GM11168 (cell line): ENCODE measurements at regions not wholly inside any gene's neighbourhood (a gene's known extent, or its start where the extent isn't known, plus 50 kb on each side); places are given as distances from the start of the nearest gene placed in this dataset.
"Not testable (repeated sequence)": the region's sequence is repeated elsewhere in the genome, so short reads cannot be mapped to it uniquely, and the experiment has no call there.

ENCODE experiments used
- in situ Hi-C: fragments of 300-500 bp; cut with MboI; formaldehyde crosslinking; loops from one replicate; pipeline ENCODE4 v1.12.0; 2022; ENCODE audit warnings: low sequenced_read_pairs; ENCODE audit not compliant: unreplicated experiment

- in situ Hi-C loops = not testable (repeated sequence)
These were observed 108.5 kb upstream of the SCAF8 start for GRCh38 chr6:154624727-154625126.

DNA sequence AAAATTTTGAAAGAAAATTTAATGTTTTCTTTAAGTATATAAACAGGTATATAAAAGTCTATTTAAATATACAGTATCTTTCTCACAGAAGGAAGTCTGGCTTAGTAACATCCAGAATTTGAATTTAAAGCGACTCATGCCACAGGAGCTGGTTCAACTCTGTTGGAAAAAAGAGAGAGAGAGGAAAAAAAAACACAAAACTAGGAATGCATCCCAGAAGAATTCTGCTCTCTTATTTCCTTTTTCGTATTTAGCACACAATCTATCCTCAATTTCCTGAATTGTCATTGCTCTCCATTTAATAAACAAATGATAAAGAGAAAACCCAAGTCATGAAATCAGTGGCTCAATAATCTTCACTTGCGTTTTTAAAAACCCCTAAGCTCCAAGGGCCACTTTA lies 107.5 kb upstream of the SCAF8 start:
- in situ Hi-C loops = no loop called here

- in situ Hi-C loops = no loop called here
These were observed 104.1 kb upstream of the SCAF8 start for GRCh38 chr6:154629127-154629526.

DNA sequence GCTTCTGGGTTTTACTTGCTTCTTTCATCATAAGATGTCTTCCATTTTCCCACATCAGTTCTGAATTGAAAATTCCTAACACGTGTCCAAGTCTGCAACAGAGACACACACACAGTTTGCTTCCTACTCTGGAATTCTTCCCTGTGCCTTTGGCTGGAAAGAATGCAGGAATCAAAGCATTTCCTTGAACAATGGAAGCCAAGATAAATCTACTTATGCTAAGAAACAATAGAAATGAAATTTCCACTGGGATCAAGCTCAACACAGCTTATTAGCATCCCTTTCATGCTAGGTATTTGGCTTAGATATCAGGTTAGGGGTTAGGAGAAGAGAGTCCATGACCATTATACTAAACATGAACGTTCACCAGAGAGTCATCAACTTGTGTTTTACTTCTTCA lies 101.1 kb upstream of the SCAF8 start:
- in situ Hi-C loops = no loop called here

GRCh38 chr6:154637392-154637791 lies 95.8 kb upstream of the SCAF8 start:
- in situ Hi-C loops = no loop called here

- in situ Hi-C loops = no loop called here
These were observed 94.8 kb upstream of the SCAF8 start for GRCh38 chr6:154638369-154638768.

GRCh38 chr6:154639196-154639595 lies 94.0 kb upstream of the SCAF8 start:
- in situ Hi-C loops = not testable (repeated sequence)

DNA sequence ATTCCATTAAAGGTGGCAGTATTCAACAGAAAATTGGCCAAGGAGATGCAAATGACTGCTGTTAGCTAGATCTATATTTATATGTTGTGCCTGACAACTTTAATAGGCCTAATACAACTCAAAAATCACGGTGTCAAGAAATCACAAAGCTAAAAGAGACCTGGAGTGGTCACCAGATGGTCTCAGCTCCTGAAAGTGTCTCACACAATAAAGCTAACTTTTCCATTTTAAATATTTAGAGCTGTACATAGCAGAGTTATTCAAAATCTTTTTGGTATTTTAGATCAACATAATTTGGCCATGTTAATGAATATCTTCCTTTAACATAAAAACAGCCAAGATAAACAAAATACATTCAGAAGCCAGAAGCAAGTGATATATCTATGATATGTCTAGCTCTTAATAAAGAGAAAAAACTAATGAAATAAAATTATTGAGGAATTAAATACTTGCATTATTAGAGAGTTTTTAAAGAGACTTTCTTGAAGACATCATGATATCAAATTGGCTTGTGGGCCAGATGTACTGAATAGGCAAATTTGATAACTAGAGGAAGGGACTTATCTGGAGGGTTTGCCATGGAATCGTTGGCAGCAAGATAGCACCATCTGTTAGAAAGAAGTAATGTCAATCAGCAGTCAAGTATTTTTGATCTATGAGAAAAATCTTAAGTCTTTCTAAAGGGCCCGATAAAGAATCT lies 84.9 kb upstream of the SCAF8 start:
- in situ Hi-C loops = no loop called here

DNA sequence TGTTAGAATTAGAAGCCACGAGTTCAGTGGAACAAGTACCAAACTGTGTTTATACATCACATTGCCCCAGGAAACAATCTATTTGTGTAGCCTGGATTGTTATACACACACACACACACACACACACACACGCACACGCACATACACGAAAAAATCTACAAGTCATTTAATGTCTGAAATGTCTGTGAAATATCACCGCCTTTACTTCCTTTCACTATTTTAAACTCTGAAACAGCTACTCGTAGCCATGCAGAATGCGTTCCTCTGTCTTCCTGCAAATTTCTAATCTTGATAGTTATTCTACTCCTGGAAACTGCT lies 84.4 kb upstream of the SCAF8 start:
- in situ Hi-C loops = no loop called here

DNA sequence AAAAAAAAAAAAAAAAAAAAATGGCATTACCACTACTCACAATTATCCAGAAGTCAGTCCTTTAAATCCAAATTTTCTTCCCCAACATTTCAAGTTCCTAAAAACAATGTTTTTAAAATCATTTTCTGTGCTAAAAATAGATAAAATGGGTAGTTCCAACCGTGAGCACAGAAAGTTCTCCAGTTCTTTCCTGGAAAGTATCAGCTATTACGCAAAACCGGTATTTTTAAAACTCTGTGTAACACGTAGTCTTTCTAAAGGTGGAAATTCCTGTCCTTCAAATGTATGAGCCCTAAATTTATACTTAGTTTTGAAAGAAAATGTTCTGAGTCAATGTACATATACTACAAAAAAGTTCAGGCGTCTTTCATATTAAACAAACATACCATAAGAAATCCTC lies 83.5 kb upstream of the SCAF8 start:
- in situ Hi-C loops = no loop called here

- in situ Hi-C loops = no loop called here
These were observed 82.9 kb upstream of the SCAF8 start for GRCh38 chr6:154650351-154650750.

DNA sequence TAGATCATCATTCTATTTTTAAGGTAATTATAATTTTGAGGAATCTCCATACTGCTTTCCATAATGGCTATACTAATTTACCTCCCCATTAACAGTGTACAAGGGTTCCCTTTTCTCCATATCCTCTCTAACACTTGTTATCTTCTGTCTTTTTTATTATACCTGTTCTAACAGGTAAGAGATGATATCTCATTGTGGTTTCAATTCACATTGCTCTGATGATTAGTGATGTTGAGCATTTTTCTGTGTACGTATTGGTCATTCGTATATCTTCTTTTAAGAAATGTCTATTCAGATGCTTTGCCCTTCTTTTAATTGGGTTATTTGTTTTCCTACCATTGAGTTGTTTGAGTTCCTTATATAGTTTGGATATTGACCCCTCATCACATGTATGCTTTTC lies 81.6 kb upstream of the SCAF8 start:
- in situ Hi-C loops = no loop called here

GRCh38 chr6:154653385-154653784 lies 79.8 kb upstream of the SCAF8 start:
- in situ Hi-C loops = no loop called here

DNA sequence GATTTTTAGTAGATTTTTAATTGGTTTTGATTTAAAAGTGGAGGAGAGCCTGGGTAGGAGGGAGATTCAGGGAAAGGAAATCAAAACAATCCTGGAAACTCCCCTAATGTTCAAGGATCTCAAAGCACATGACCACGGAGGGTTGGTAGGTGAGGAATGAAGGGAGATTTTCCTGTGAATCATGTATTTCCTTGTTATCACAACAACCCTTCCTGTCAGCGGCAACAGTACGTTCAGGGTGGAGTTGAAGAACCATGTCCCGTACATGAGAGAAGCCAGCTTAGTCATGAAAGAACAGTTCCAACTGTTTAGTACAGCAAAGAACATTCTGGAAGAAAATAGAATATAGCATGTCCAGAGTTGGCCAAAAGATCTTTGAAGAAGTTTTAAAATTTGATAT lies 79.4 kb upstream of the SCAF8 start:
- in situ Hi-C loops = no loop called here

DNA sequence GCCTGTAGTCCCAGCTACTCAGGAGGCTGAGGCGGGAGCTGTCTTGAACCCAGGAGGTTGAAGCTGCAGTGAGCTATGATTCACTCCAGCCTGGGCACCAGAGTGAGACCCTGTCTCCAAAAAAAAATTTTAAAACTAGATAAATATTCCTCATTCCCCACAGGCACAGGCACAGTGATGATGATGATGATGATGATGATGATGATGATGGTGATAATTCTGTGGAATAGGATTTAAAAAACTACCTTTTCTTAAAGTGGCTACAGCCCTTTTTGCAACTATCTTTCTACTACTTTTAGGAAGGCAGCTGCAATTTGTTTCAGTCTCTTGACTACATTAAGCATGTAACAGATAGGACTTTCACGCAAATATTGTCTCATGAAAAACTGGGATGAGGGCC lies 76.6 kb upstream of the SCAF8 start:
- in situ Hi-C loops = no loop called here

DNA sequence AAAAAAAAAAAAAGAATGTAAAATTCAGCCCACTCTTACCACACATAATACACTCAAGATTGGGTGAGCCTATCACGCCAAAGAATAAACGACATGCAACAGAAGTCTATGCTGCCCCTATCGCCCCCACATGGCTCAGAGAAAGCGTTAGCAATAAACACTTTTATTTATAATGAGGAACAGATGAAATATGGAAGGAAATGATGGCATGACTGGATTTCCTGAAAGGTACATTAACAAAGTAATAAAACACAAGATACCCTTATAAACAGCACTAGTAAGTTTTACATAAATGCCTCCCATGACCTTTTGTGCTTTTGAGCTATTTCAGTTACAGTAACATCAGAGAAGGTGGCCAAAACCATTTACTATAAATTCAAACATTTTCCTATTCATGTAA lies 71.4 kb upstream of the SCAF8 start:
- in situ Hi-C loops = no loop called here

- in situ Hi-C loops = no loop called here
These were observed 68.9 kb upstream of the SCAF8 start for GRCh38 chr6:154664287-154664686.

- in situ Hi-C loops = no loop called here
These were observed 65.1 kb upstream of the SCAF8 start for GRCh38 chr6:154668156-154668555.

GRCh38 chr6:154672086-154672485 lies 61.1 kb upstream of the SCAF8 start:
- in situ Hi-C loops = loop anchor here (10.0 kb wide), 1 partner anchor 503 kb away; no protein-coding TSS in a partner anchor

DNA sequence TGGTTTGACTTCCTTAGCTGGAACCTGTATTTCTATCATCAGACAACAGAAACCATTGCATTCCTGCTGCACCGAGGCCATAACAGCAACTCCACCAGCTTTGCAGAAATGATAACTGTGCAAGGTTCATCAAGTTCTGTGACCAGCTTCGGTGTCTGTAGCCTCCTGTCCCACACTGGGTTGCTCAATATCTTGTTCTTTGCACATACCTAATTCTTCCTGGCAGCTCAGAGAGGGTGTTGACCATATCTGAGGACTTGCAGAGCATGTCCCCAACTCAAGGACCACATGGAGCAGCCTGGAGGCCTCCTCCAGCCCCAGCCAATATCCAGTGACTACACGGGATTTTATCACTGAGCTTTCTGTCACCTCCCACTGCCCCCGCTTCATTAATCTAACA lies 59.3 kb upstream of the SCAF8 start:
- in situ Hi-C loops = loop anchor here (10.0 kb wide), 1 partner anchor 501 kb away; no protein-coding TSS in a partner anchor

GRCh38 chr6:154675602-154676088 lies 57.6 kb upstream of the SCAF8 start:
- in situ Hi-C loops = loop anchor here (10.0 kb wide), 1 partner anchor 499 kb away; no protein-coding TSS in a partner anchor

DNA sequence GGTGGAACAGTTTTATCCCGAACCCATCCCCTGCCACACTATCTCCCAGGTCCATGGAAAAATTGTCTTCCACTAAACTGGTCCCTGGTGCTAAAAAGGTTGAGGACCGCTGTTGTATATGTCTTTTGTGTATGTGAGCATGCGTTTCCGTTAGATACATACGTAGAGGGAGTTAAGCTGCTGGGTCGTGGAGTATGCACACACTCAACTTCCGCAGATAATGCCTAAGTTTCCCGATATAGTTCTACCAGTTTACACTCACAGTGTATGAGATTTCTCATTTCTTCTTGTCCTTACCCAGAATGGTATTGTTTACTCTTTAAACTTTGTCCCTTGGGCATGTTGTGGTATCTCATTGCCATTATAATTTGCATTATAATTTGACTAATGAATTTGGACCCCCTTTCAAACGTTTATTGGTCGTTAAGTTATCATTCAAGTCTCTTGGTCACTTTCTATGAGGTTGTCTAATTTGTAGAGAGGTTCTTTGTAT lies 50.5 kb upstream of the SCAF8 start:
- in situ Hi-C loops = no loop called here
